Stimulated activated effector memory CD8-positive, alpha-beta T cell treated with anti-CD3 and anti-CD28 coated beads, Interleukin-12 subunit alpha, Interleukin-12 subunit beta, amount 100 ng/mL, for 72 hours (primary cell): ENCODE measurements at regions not wholly inside any gene's neighbourhood (a gene's known extent, or its start where the extent isn't known, plus 50 kb on each side); places are given as distances from the start of the nearest gene placed in this dataset.

ENCODE experiments used
- ATAC-seq: fragments of 150-1000 bp; cut with Tn5 transposase; 2 replicates; pipeline ENCODE4 v1.10.0; 2021
- DNase-seq, 2 donors: peaks; one replicate each; pipeline ENCODE4 v3.0.0; 2021 to 2022; ENCODE audit warnings: low spot score in 2 of 2
- H3K27ac Mint-ChIP-seq: one replicate; pipeline ENCODE4 v1.8.0; 2022; ENCODE audit warnings: mild to moderate bottlenecking, mixed read lengths
- H3K36me3 Mint-ChIP-seq: one replicate; pipeline ENCODE4 v1.8.0; 2022; ENCODE audit warnings: mild to moderate bottlenecking, mixed read lengths
- H3K4me1 Mint-ChIP-seq: one replicate; pipeline ENCODE4 v1.8.0; 2022; ENCODE audit warnings: mixed read lengths
- H3K4me3 Mint-ChIP-seq: one replicate; pipeline ENCODE4 v1.8.0; 2022; ENCODE audit warnings: mild to moderate bottlenecking, mixed read lengths
- H3K9me3 Mint-ChIP-seq: one replicate; pipeline ENCODE4 v1.8.0; 2022; ENCODE audit warnings: mixed read lengths

- Mint-ChIP-seq H3K27ac (no peak overlapping the region), H3K36me3 (no peaks in the 10 kb centered on the region), H3K4me3 (no peak overlapping the region), H3K9me3 (peaks cover 5% of the 10 kb centered on the region), H3K4me1 (peaks cover 14% of the 10 kb centered on the region)
- DNase-seq (no peak), ATAC-seq (no peak)
Observed at GRCh38 chr2:207399301-207399700, 130.5 kb upstream of the CREB1 start.

GRCh38 chr2:207401338-207401737, 128.4 kb upstream of the CREB1 start:
- ATAC-seq (no peak), DNase-seq (no peak)
- Mint-ChIP-seq H3K27ac (no peak overlapping the region), H3K4me3 (no peak overlapping the region), H3K36me3 (no peaks in the 10 kb centered on the region), H3K4me1 (no peaks in the 10 kb centered on the region), H3K9me3 (no peaks in the 10 kb centered on the region)

GRCh38 chr2:207403141-207403540, 126.6 kb upstream of the CREB1 start:
- Mint-ChIP-seq H3K9me3 (no peaks in the 10 kb centered on the region), H3K27ac (no peak overlapping the region), H3K4me1 (no peaks in the 10 kb centered on the region), H3K4me3 (no peak overlapping the region), H3K36me3 (no peaks in the 10 kb centered on the region)
- DNase-seq (no peak), ATAC-seq (no peak)

GRCh38 chr2:207403950-207404349, 125.8 kb upstream of the CREB1 start:
- no peak for ATAC-seq
- Mint-ChIP-seq H3K4me1 (no peaks in the 10 kb centered on the region), H3K4me3 (no peak overlapping the region), H3K9me3 (no peaks in the 10 kb centered on the region), H3K36me3 (no peaks in the 10 kb centered on the region), H3K27ac (no peak overlapping the region)
- no peak for DNase-seq

GRCh38 chr2:207405150-207405549, 124.6 kb upstream of the CREB1 start:
- H3K9me3 Mint-ChIP-seq: no peaks in the 10 kb centered on the region
- DNase-seq (no peak), ATAC-seq (no peak)
- H3K4me1 Mint-ChIP-seq: no peaks in the 10 kb centered on the region
- H3K4me3 Mint-ChIP-seq: no peak overlapping the region
- no peaks in the 10 kb centered on the region for H3K36me3 Mint-ChIP-seq
- H3K27ac Mint-ChIP-seq: no peak overlapping the region

- no peak overlapping the region for H3K4me3 Mint-ChIP-seq
- H3K27ac Mint-ChIP-seq: no peak overlapping the region
- no peaks in the 10 kb centered on the region for H3K9me3 Mint-ChIP-seq
- peaks cover 10% of the 10 kb centered on the region for H3K4me1 Mint-ChIP-seq
- no peaks in the 10 kb centered on the region for H3K36me3 Mint-ChIP-seq
- no peak for DNase-seq
- ATAC-seq: no peak
Observed at GRCh38 chr2:207408086-207408794, 121.5 kb upstream of the CREB1 start.

GRCh38 chr2:207409517-207409916, 120.2 kb upstream of the CREB1 start:
- Mint-ChIP-seq H3K27ac (no peak overlapping the region), H3K36me3 (no peaks in the 10 kb centered on the region), H3K9me3 (no peaks in the 10 kb centered on the region), H3K4me1 (peaks cover 10% of the 10 kb centered on the region), H3K4me3 (no peak overlapping the region)
- DNase-seq: no peak
- no peak for ATAC-seq

GRCh38 chr2:207412787-207413310, 116.9 kb upstream of the CREB1 start:
- Mint-ChIP-seq H3K9me3 (no peaks in the 10 kb centered on the region), H3K27ac (no peak overlapping the region), H3K4me3 (no peak overlapping the region), H3K4me1 (peaks cover 14% of the 10 kb centered on the region), H3K36me3 (no peaks in the 10 kb centered on the region)
- DNase-seq (no peak), ATAC-seq (peak; percentile 49)

- Mint-ChIP-seq H3K4me3 (no peak overlapping the region), H3K27ac (no peak overlapping the region), H3K4me1 (peaks cover 14% of the 10 kb centered on the region), H3K9me3 (no peaks in the 10 kb centered on the region), H3K36me3 (no peaks in the 10 kb centered on the region)
- ATAC-seq (no peak), DNase-seq (no peak)
Observed at GRCh38 chr2:207413376-207413907, 116.3 kb upstream of the CREB1 start.

GRCh38 chr2:207416111-207416510, 113.7 kb upstream of the CREB1 start:
- Mint-ChIP-seq H3K27ac (no peak overlapping the region), H3K9me3 (no peaks in the 10 kb centered on the region), H3K4me1 (peaks cover 14% of the 10 kb centered on the region), H3K36me3 (no peaks in the 10 kb centered on the region), H3K4me3 (no peak overlapping the region)
- ATAC-seq (no peak), DNase-seq (no peak)

- H3K4me1 Mint-ChIP-seq: peaks cover 14% of the 10 kb centered on the region
- no peak for DNase-seq
- ATAC-seq: no peak
- no peak overlapping the region for H3K27ac Mint-ChIP-seq
- H3K36me3 Mint-ChIP-seq: no peaks in the 10 kb centered on the region
- H3K9me3 Mint-ChIP-seq: peaks cover 2% of the 10 kb centered on the region
- H3K4me3 Mint-ChIP-seq: no peak overlapping the region
Observed at GRCh38 chr2:207416900-207417299, 112.9 kb upstream of the CREB1 start.

GRCh38 chr2:207417301-207417718, 112.5 kb upstream of the CREB1 start:
- Mint-ChIP-seq H3K4me1 (peaks cover 11% of the 10 kb centered on the region), H3K4me3 (no peak overlapping the region), H3K36me3 (no peaks in the 10 kb centered on the region), H3K9me3 (peaks cover 3% of the 10 kb centered on the region), H3K27ac (no peak overlapping the region)
- DNase-seq: no peak
- ATAC-seq: peak; percentile 94

GRCh38 chr2:207418419-207418818, 111.3 kb upstream of the CREB1 start:
- Mint-ChIP-seq H3K27ac (no peak overlapping the region), H3K9me3 (peaks cover 8% of the 10 kb centered on the region), H3K4me1 (peaks cover 9% of the 10 kb centered on the region), H3K36me3 (no peaks in the 10 kb centered on the region), H3K4me3 (no peak overlapping the region)
- ATAC-seq: no peak
- DNase-seq: no peak

GRCh38 chr2:207419331-207419730, 110.4 kb upstream of the CREB1 start:
- H3K27ac Mint-ChIP-seq: no peak overlapping the region
- peaks cover 11% of the 10 kb centered on the region for H3K9me3 Mint-ChIP-seq
- no peak overlapping the region for H3K4me3 Mint-ChIP-seq
- H3K36me3 Mint-ChIP-seq: peaks cover 5% of the 10 kb centered on the region
- peaks cover 19% of the 10 kb centered on the region for H3K4me1 Mint-ChIP-seq
- DNase-seq: no peak
- no peak for ATAC-seq

GRCh38 chr2:207421671-207422070, 108.1 kb upstream of the CREB1 start:
- Mint-ChIP-seq H3K4me1 (peaks cover 23% of the 10 kb centered on the region), H3K36me3 (peaks cover 5% of the 10 kb centered on the region), H3K9me3 (peaks cover 11% of the 10 kb centered on the region), H3K4me3 (no peak overlapping the region), H3K27ac (no peak overlapping the region)
- no peak for ATAC-seq
- DNase-seq: no peak

GRCh38 chr2:207422380-207422779, 107.4 kb upstream of the CREB1 start:
- peaks cover 5% of the 10 kb centered on the region for H3K36me3 Mint-ChIP-seq
- peaks cover 21% of the 10 kb centered on the region for H3K4me1 Mint-ChIP-seq
- no peak overlapping the region for H3K27ac Mint-ChIP-seq
- no peak for ATAC-seq
- H3K9me3 Mint-ChIP-seq: peaks cover 11% of the 10 kb centered on the region
- DNase-seq: no peak
- no peak overlapping the region for H3K4me3 Mint-ChIP-seq
